Effector memory CD4-positive, alpha-beta T cell (primary cell): ENCODE measurements at regions not wholly inside any gene's neighbourhood (a gene's known extent, or its start where the extent isn't known, plus 50 kb on each side); places are given as distances from the start of the nearest gene placed in this dataset.

Experiments
- DNase-seq, 3 donors: peaks; one replicate each; pipeline ENCODE4 v3.0.0-alpha.2; 2020
- H3K27ac ChIP-seq: 2 replicates; pipeline ENCODE4 v1.7.0; 2013; ENCODE audit warnings: mild to moderate bottlenecking, low read length, moderate library complexity; ENCODE audit not compliant: insufficient read depth, poor library complexity, severe bottlenecking
- H3K27me3 ChIP-seq: replicated peaks from 2 replicates; pipeline ENCODE4 v1.7.0; 2013; ENCODE audit warnings: mild to moderate bottlenecking, low read length; ENCODE audit not compliant: insufficient read depth, control insufficient read depth, poor library complexity, severe bottlenecking
- H3K36me3 ChIP-seq: 2 replicates; pipeline ENCODE4 v1.7.0; 2013; ENCODE audit warnings: mild to moderate bottlenecking, low read length, moderate library complexity; ENCODE audit not compliant: control insufficient read depth, insufficient read depth
- H3K4me1 ChIP-seq: 2 replicates; pipeline ENCODE4 v1.7.0; 2013; ENCODE audit warnings: low read length, mild to moderate bottlenecking; ENCODE audit not compliant: control insufficient read depth, insufficient read depth, poor library complexity, severe bottlenecking
- H3K4me3 ChIP-seq: 2 replicates; pipeline ENCODE4 v1.7.0; 2013; ENCODE audit warnings: low read length, low read depth, mild to moderate bottlenecking; ENCODE audit not compliant: insufficient read depth, poor library complexity, severe bottlenecking
- H3K9me3 ChIP-seq: 2 replicates; pipeline ENCODE4 v1.7.0; 2013; ENCODE audit warnings: mild to moderate bottlenecking, low read length, moderate library complexity; ENCODE audit not compliant: control insufficient read depth

DNA sequence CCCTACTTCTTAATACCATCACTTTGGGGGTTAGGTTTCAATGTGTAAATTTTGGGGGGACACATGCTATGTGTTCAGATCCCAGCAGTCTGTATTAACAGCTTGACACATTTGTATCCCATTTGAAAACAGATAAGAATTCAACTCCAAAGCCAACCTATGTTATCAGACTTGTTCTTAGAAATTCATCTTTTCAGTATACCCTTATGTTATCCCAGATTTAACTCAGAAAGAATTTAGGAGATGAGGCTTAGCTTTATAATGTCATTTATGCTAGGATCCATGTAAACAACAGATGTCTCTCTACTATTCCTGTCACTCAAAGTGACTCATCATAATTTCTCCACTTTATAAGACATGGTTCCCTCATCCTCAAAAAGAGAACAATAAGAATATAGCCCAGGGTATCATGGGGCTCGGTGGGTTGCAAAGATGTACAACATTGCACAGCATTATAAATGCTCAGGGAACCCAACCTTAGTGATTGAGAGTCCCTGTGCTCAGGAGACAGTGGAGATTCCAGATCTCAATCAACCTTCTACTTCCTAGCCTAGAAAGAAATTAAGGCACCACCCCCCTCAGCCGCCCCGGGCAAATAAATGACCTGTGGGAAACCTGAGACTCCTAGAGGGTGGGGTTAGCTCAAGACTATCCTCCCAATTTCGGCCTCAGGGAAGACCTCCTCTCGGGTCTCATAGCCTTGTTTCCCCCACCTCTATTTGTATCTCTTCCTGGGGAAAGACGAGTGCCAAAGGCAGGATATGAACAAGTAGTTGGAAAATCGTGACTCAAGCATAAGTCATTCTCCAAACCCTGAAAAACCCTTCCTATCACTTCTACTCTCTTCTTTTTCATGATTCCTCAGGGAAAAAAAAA lies 265.1 kb upstream of the CAMK1G start:
- no peak for DNase-seq
- H3K36me3 ChIP-seq: no peaks in the 10 kb centered on the region
- H3K4me3 ChIP-seq: no peak overlapping the region
- H3K9me3 ChIP-seq: no peaks in the 10 kb centered on the region
- H3K4me1 ChIP-seq: no peaks in the 10 kb centered on the region
- no peak overlapping the region for H3K27ac ChIP-seq
- no peaks in the 10 kb centered on the region for H3K27me3 ChIP-seq

DNA sequence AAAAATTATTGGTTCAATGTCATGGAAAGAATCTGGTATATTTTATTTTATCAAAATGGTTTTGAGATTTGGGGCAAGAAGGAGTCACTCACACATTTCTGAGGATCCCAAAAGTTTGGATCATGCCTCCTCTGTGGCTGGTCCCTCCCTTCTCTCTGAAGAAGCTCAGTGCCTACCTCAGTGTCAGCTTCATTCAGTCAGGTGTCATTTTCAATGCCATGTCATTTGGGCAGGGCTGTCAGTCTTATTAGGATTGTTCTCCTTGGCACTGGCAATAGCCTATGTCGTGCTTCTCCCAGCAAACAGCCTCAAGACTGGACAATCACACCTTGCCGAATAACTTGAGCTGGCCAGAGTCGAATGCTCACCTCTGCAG lies 264.5 kb upstream of the CAMK1G start:
- no peak overlapping the region for H3K27ac ChIP-seq
- DNase-seq: no peak
- no peaks in the 10 kb centered on the region for H3K9me3 ChIP-seq
- H3K4me1 ChIP-seq: no peaks in the 10 kb centered on the region
- no peaks in the 10 kb centered on the region for H3K36me3 ChIP-seq
- no peak overlapping the region for H3K4me3 ChIP-seq
- H3K27me3 ChIP-seq: no peaks in the 10 kb centered on the region

- Histone ChIP-seq H3K27ac (no peak overlapping the region), H3K4me1 (no peaks in the 10 kb centered on the region), H3K27me3 (no peaks in the 10 kb centered on the region), H3K36me3 (no peaks in the 10 kb centered on the region), H3K9me3 (no peaks in the 10 kb centered on the region), H3K4me3 (no peak overlapping the region)
- DNase-seq: no peak
These were observed 264.0 kb upstream of the CAMK1G start for GRCh38 chr1:209319549-209319948.

DNA sequence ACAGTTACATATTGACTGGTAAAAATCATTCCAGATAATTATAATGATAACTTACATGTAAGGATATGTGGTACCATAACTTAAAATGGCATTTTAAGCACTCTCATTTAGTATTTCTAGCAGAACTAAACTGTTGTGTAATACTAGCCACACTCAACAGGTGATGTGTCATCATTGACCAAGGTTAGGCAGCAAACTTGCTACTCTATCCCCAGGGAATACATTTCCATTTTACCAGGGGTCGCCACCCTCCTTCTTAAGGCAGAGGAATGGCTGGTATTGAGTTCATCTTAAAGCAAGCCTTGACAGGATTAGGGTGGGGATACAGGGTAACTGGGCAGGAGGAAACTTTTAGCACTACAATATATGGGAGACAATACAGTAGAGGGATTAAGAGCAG lies 259.8 kb upstream of the CAMK1G start:
- no peaks in the 10 kb centered on the region for H3K27me3 ChIP-seq
- DNase-seq: no peak
- no peak overlapping the region for H3K27ac ChIP-seq
- no peaks in the 10 kb centered on the region for H3K36me3 ChIP-seq
- no peak overlapping the region for H3K4me3 ChIP-seq
- no peaks in the 10 kb centered on the region for H3K4me1 ChIP-seq
- no peaks in the 10 kb centered on the region for H3K9me3 ChIP-seq

GRCh38 chr1:209324901-209325871 lies 258.3 kb upstream of the CAMK1G start:
- H3K4me1 ChIP-seq: no peaks in the 10 kb centered on the region
- DNase-seq: no peak
- H3K36me3 ChIP-seq: no peaks in the 10 kb centered on the region
- no peak overlapping the region for H3K4me3 ChIP-seq
- H3K27ac ChIP-seq: no peak overlapping the region
- H3K27me3 ChIP-seq: no peaks in the 10 kb centered on the region
- H3K9me3 ChIP-seq: no peaks in the 10 kb centered on the region

- no peaks in the 10 kb centered on the region for H3K9me3 ChIP-seq
- DNase-seq: no peak
- H3K27ac ChIP-seq: no peak overlapping the region
- H3K36me3 ChIP-seq: no peaks in the 10 kb centered on the region
- no peak overlapping the region for H3K4me3 ChIP-seq
- no peaks in the 10 kb centered on the region for H3K4me1 ChIP-seq
- H3K27me3 ChIP-seq: no peaks in the 10 kb centered on the region
These were observed 257.4 kb upstream of the CAMK1G start for GRCh38 chr1:209326076-209326475.

- no peaks in the 10 kb centered on the region for H3K27me3 ChIP-seq
These were observed 256.7 kb upstream of the CAMK1G start for GRCh38 chr1:209326831-209327230.

DNA sequence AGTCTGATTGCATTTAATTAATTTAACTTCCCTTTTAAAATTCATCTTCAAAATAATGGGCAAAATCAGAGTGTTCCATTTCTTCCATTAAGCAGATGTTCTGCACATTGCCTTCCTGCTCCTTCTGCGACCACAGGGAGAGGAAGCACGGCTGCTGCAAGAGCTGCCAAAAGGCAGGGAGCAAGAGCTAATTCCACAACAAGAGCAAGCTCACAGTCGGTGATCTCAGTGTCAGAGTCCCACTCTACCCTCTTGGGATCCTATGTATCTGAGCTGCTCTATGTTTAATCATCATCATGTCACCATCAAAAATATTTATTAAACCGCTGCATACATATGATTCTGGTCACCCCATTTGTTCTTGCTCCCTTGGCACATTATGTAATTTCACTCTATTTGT lies 255.3 kb upstream of the CAMK1G start:
- Histone ChIP-seq H3K27me3 (no peaks in the 10 kb centered on the region), H3K9me3 (no peaks in the 10 kb centered on the region), H3K36me3 (no peaks in the 10 kb centered on the region), H3K4me1 (no peaks in the 10 kb centered on the region), H3K4me3 (no peak overlapping the region), H3K27ac (no peak overlapping the region)
- no peak for DNase-seq

More at GRCh38 chr1:209326831-209327230, 256.7 kb upstream of the CAMK1G start:
- H3K4me1 ChIP-seq: no peaks in the 10 kb centered on the region
- no peak overlapping the region for H3K4me3 ChIP-seq
- no peaks in the 10 kb centered on the region for H3K36me3 ChIP-seq
- H3K9me3 ChIP-seq: no peaks in the 10 kb centered on the region
- no peak for DNase-seq
- H3K27ac ChIP-seq: no peak overlapping the region

GRCh38 chr1:209335178-209335577 lies 248.3 kb upstream of the CAMK1G start:
- Histone ChIP-seq H3K27ac (no peak overlapping the region), H3K4me1 (no peaks in the 10 kb centered on the region), H3K4me3 (no peak overlapping the region), H3K27me3 (no peaks in the 10 kb centered on the region), H3K36me3 (no peaks in the 10 kb centered on the region), H3K9me3 (no peaks in the 10 kb centered on the region)
- DNase-seq: no peak

GRCh38 chr1:209341146-209341545 lies 242.4 kb upstream of the CAMK1G start:
- H3K27ac ChIP-seq: no peak overlapping the region

More at GRCh38 chr1:209341146-209341545, 242.4 kb upstream of the CAMK1G start:
- Histone ChIP-seq H3K4me1 (no peaks in the 10 kb centered on the region), H3K4me3 (no peak overlapping the region), H3K36me3 (no peaks in the 10 kb centered on the region), H3K9me3 (no peaks in the 10 kb centered on the region), H3K27me3 (no peaks in the 10 kb centered on the region)
- DNase-seq: no peak
